NCI-H2107 treated with DMSO at 0.1 percent for 48 hours (cell line): ENCODE measurements at regions not wholly inside any gene's neighbourhood (a gene's known extent, or its start where the extent isn't known, plus 50 kb on each side); places are given as distances from the start of the nearest gene placed in this dataset.
A peak's percentile ranks its signal among the peaks of the same experiment; 100 is the strongest.

Experiments used
- DNase-seq: peaks from one replicate; lab custom pipeline; 2025; ENCODE audit not compliant: unreplicated experiment; lab: John Stamatoyannopoulos, UW

- no peak for DNase-seq
Observed at GRCh38 chr6:168736039-168736438, 295.1 kb downstream of the SMOC2 start.

GRCh38 chr6:168735268-168735949 lies 294.4 kb downstream of the SMOC2 start:
- no peak for DNase-seq

GRCh38 chr6:168734523-168734922 lies 293.5 kb downstream of the SMOC2 start:
- peak; percentile 7 for DNase-seq

GRCh38 chr6:168732676-168733075 lies 291.7 kb downstream of the SMOC2 start:
- no peak for DNase-seq

- DNase-seq: no peak
Observed at GRCh38 chr6:168730931-168731716, 290.1 kb downstream of the SMOC2 start.

- no peak for DNase-seq
Observed at GRCh38 chr6:168728056-168728455, 287.1 kb downstream of the SMOC2 start.

GRCh38 chr6:168726312-168726856 lies 285.4 kb downstream of the SMOC2 start:
- DNase-seq: no peak

GRCh38 chr6:168725802-168726201 lies 284.8 kb downstream of the SMOC2 start:
- DNase-seq: no peak

GRCh38 chr6:168724669-168725570 lies 283.9 kb downstream of the SMOC2 start:
- peak; percentile 6 for DNase-seq

GRCh38 chr6:168724033-168724432 lies 283.0 kb downstream of the SMOC2 start:
- no peak for DNase-seq

GRCh38 chr6:168722397-168722796 lies 281.4 kb downstream of the SMOC2 start:
- no peak for DNase-seq

GRCh38 chr6:168721571-168721970 lies 280.6 kb downstream of the SMOC2 start:
- DNase-seq: no peak

- DNase-seq: no peak
Observed at GRCh38 chr6:168719901-168720300, 278.9 kb downstream of the SMOC2 start.

- no peak for DNase-seq
Observed at GRCh38 chr6:168718821-168719475, 278.0 kb downstream of the SMOC2 start.
